A172 (cell line): ENCODE measurements at regions not wholly inside any gene's neighbourhood (a gene's known extent, or its start where the extent isn't known, plus 50 kb on each side); places are given as distances from the start of the nearest gene placed in this dataset.

ENCODE experiments used
- DNase-seq: peaks from one replicate; pipeline ENCODE4 v3.0.0-alpha.2; 2015; ENCODE audit warnings: low spot score

- DNase-seq, result no peak
These were observed 77.4 kb downstream of the NCOR2 start for GRCh38 chr12:124489915-124490583.

- DNase-seq, result no peak
These were observed 78.2 kb downstream of the NCOR2 start for GRCh38 chr12:124489220-124489619.

GRCh38 chr12:124488520-124488919 is 78.9 kb downstream of the NCOR2 start:
- no peak for DNase-seq

- DNase-seq, result no peak
These were observed 79.6 kb downstream of the NCOR2 start for GRCh38 chr12:124487834-124488165.

- DNase-seq, result no peak
These were observed 80.2 kb downstream of the NCOR2 start for GRCh38 chr12:124487066-124487833.

GRCh38 chr12:124486346-124486963 is 81.0 kb downstream of the NCOR2 start:
- DNase-seq, result no peak

- DNase-seq, result no peak
These were observed 82.0 kb downstream of the NCOR2 start for GRCh38 chr12:124485371-124485770.

GRCh38 chr12:124484526-124484953 is 82.9 kb downstream of the NCOR2 start:
- DNase-seq, result no peak

GRCh38 chr12:124484067-124484466 is 83.3 kb downstream of the NCOR2 start:
- no peak for DNase-seq

GRCh38 chr12:124482901-124483799 is 84.3 kb downstream of the NCOR2 start:
- no peak for DNase-seq

- DNase-seq, result no peak
These were observed 84.9 kb downstream of the NCOR2 start for GRCh38 chr12:124482567-124482893.

GRCh38 chr12:124481772-124482566 is 85.4 kb downstream of the NCOR2 start:
- no peak for DNase-seq

GRCh38 chr12:124481257-124481750 is 86.1 kb downstream of the NCOR2 start:
- no peak for DNase-seq

GRCh38 chr12:124480469-124481256 is 86.7 kb downstream of the NCOR2 start:
- peak; percentile 91 for DNase-seq

GRCh38 chr12:124479680-124480468 is 87.5 kb downstream of the NCOR2 start:
- no peak for DNase-seq

GRCh38 chr12:124478985-124479645 is 88.3 kb downstream of the NCOR2 start:
- DNase-seq, result no peak

- DNase-seq, result no peak
These were observed 89.0 kb downstream of the NCOR2 start for GRCh38 chr12:124478416-124478815.

GRCh38 chr12:124477107-124477915 is 90.1 kb downstream of the NCOR2 start:
- DNase-seq, result no peak
